ENCODE measurements at regions not wholly inside any gene's neighbourhood (a gene's known extent, or its start where the extent isn't known, plus 50 kb on each side); places are given as distances from the start of the nearest gene placed in this dataset.

DNA sequence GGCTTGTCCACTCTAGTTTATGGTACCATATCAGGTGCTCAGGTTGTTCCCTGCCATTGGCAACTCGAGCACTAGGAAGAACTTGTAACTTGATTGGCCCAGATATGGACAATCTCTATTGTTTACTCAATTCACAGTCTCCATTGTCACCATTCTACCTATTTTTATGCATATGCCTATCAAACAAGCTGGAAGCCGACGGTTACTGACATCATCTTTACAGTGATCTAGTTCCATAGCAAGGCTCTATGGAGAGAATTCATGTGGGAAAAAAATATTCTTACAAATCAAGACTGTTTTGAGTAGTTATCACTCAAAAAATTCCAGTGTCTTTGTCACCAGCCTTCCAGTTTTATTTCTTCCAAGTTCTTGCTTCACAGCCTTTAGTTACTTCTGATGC, 1006.2 kb upstream of the PRR20A start:
- no peak for TF ChIP-seq EZH2 (IDR thresholded peaks at IDR 0.05)
- no peak for TF ChIP-seq POLR2AphosphoS5 (IDR thresholded peaks at IDR 0.05; ENCODE audit: borderline replicate concordance, low read depth, low read length)
